ENCODE measurements at regions not wholly inside any gene's neighbourhood (a gene's known extent, or its start where the extent isn't known, plus 50 kb on each side); places are given as distances from the start of the nearest gene placed in this dataset.

- Histone ChIP-seq H3K36me3 (ENCODE audit: control insufficient read depth in 4 of 4, insufficient read depth in 3 of 4, low read depth in 1 of 4, low read length in 3 of 4) (no peaks in the 10 kb centered on the region), H3K4me3 (ENCODE audit: low read depth in 1 of 3, low read length in 3 of 3) (no peak overlapping the region), H3K9ac (ENCODE audit: low read depth in 1 of 2, low read length in 2 of 2) (no peak overlapping the region), H3K27me3 (ENCODE audit: control insufficient read depth in 4 of 4, insufficient read depth in 4 of 4, low read length in 3 of 4) (no peaks in the 10 kb centered on the region), H3K9me3 (ENCODE audit: control insufficient read depth in 4 of 4, low read length in 3 of 4) (no peaks in the 10 kb centered on the region), H3K4me1 (ENCODE audit: control insufficient read depth in 4 of 4, insufficient read depth in 4 of 4, low read length in 3 of 4) (peaks cover 2 to 30% (median 25%) of the 10 kb centered on the region in 4 donors), H3K27ac (ENCODE audit: low read depth in 1 of 2, low read length in 2 of 2) (no peak overlapping the region)
- TF ChIP-seq EGR1 (IDR thresholded peaks at IDR 0.05; ENCODE audit: low read depth in 2 of 2) = no peak
- TF ChIP-seq CTCF (IDR thresholded peaks at IDR 0.05; ENCODE audit: low read depth, low read length, missing input control) = no peak
- TF ChIP-seq FOXA1 (IDR thresholded peaks at IDR 0.05) = no peak
- TF ChIP-seq FOXA2 (IDR thresholded peaks at IDR 0.05) = no peak
- no peak for TF ChIP-seq ATF3 (IDR thresholded peaks at IDR 0.05)
- no peak for TF ChIP-seq REST (IDR thresholded peaks at IDR 0.05)
- TF ChIP-seq NR2F2 (IDR thresholded peaks at IDR 0.05) = no peak
- TF ChIP-seq TAF1 (conservative IDR thresholded peaks at IDR 0.05) = no peak
- no peak for TF ChIP-seq ZBTB33 (IDR thresholded peaks at IDR 0.05)
- no peak for TF ChIP-seq RAD21 (IDR thresholded peaks at IDR 0.05)
- TF ChIP-seq GABPA (IDR thresholded peaks at IDR 0.05 in 1 of 2, conservative IDR thresholded peaks at IDR 0.05 in 1 of 2) = no peak
- no peak for TF ChIP-seq SP1 (IDR thresholded peaks at IDR 0.05)
- no peak for TF ChIP-seq RXRA (IDR thresholded peaks at IDR 0.05)
- TF ChIP-seq HNF4A (conservative IDR thresholded peaks at IDR 0.05) = no peak
- TF ChIP-seq HNF4G (IDR thresholded peaks at IDR 0.05) = no peak
- no peak for TF ChIP-seq JUND (IDR thresholded peaks at IDR 0.05)
- TF ChIP-seq YY1 (IDR thresholded peaks at IDR 0.05) = no peak
- no peak for DNase-seq (ENCODE audit: low spot score)
- 61% methylated on average over 8 of the region's 8 CpGs for WGBS
These were observed 63.1 kb downstream of the MATN1 start for GRCh38 chr1:30660241-30660640.

- DNase-seq (ENCODE audit: low spot score) = no peak
- TF ChIP-seq MAX (IDR thresholded peaks at IDR 0.05) (no peak), EGR1 (IDR thresholded peaks at IDR 0.05; ENCODE audit: low read depth in 2 of 2) (no peak), FOXA2 (IDR thresholded peaks at IDR 0.05) (no peak), SP1 (IDR thresholded peaks at IDR 0.05) (no peak), CTCF (IDR thresholded peaks at IDR 0.05; ENCODE audit: low read depth, low read length, missing input control) (no peak), NR2F2 (IDR thresholded peaks at IDR 0.05) (no peak), FOXA1 (IDR thresholded peaks at IDR 0.05) (no peak), YY1 (IDR thresholded peaks at IDR 0.05) (no peak), ZBTB33 (IDR thresholded peaks at IDR 0.05) (no peak), RAD21 (IDR thresholded peaks at IDR 0.05) (no peak), TAF1 (conservative IDR thresholded peaks at IDR 0.05) (no peak)
These were observed 63.7 kb downstream of the MATN1 start for GRCh38 chr1:30659702-30660101.

More at GRCh38 chr1:30659702-30660101, 63.7 kb downstream of the MATN1 start:
- Histone ChIP-seq H3K4me3 (ENCODE audit: low read depth in 1 of 3, low read length in 3 of 3) (no peak overlapping the region), H3K9ac (ENCODE audit: low read depth in 1 of 2, low read length in 2 of 2) (no peak overlapping the region), H3K36me3 (ENCODE audit: control insufficient read depth in 4 of 4, insufficient read depth in 3 of 4, low read depth in 1 of 4, low read length in 3 of 4) (no peaks in the 10 kb centered on the region), H3K27ac (ENCODE audit: low read depth in 1 of 2, low read length in 2 of 2) (no peak overlapping the region), H3K4me1 (ENCODE audit: control insufficient read depth in 4 of 4, insufficient read depth in 4 of 4, low read length in 3 of 4) (peaks cover 2 to 25% (median 24%) of the 10 kb centered on the region in 4 donors), H3K27me3 (ENCODE audit: control insufficient read depth in 4 of 4, insufficient read depth in 4 of 4, low read length in 3 of 4) (no peaks in the 10 kb centered on the region), H3K9me3 (ENCODE audit: control insufficient read depth in 4 of 4, low read length in 3 of 4) (no peaks in the 10 kb centered on the region)
- WGBS = 82% methylated on average over 8 of the region's 8 CpGs
